ENCODE measurements at regions not wholly inside any gene's neighbourhood (a gene's known extent, or its start where the extent isn't known, plus 50 kb on each side); places are given as distances from the start of the nearest gene placed in this dataset.
"Not testable (repeated sequence)": the region's sequence is repeated elsewhere in the genome, so short reads cannot be mapped to it uniquely, and the experiment has no call there.

DNA sequence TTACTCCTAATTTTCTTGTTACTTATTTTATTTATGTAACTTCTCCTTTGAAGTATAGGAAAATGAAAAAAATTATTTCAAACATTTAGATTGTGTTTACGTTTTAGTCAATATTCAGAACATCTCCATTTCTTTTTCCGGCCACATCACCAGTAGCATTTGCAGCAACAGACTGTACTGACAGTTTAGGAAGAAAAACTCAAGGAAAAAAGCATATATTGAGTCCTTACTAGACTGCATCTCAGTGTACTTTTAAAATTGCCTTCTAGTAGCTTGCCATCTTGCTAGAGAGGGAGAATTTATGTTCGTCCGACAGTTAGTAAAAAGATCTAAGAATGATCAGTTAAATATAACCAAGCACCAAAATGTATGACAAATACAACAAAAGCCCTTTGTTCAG is 625.0 kb upstream of the MIS18BP1 start:
- H3K27ac ChIP-seq, result no peak overlapping the region

DNA sequence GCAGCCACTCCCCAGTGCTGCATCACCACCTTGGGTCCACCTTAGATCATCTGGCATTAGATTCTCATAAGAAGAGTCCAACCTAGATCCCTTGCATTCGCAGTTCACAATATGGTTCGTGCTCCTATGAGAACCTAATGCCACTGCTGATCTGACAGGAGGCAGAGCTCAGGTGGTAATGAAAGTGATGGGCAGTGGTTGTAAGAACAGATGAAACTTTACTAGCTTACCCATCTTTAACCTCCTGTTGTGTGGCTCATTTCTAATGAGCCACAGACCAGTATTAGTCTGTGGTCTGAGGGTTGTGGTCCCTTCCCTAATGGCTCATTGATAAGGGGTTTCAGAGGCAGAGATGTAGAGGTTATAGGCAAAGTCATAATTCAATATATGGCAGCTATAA is 615.9 kb upstream of the MIS18BP1 start:
- no peak overlapping the region for H3K27ac ChIP-seq
- H3K4me3 ChIP-seq, result no peak overlapping the region

More for the DNA sequence above, 625.0 kb upstream of the MIS18BP1 start:
- H3K4me3 ChIP-seq, result no peak overlapping the region

DNA sequence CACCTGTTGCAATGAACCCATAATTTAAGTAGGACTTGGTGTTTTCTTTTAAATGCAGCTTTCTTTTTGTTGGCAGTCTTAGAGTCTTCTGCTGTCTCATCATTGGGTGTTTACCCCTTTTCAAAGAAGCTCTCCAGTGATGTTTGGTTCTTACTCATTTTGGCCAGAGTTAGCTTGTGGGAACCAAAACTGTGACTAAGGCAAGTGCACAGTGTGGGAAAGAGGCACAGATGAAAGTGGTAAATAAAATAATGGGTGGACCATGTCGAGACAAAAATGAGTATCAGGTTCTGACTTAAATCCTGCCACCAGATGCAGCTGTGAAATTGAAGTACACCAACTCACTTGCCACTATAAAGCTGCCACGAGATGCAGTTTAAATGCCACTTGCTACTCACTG is 615.4 kb upstream of the MIS18BP1 start:
- no peak overlapping the region for H3K27ac ChIP-seq
- no peak overlapping the region for H3K4me3 ChIP-seq

DNA sequence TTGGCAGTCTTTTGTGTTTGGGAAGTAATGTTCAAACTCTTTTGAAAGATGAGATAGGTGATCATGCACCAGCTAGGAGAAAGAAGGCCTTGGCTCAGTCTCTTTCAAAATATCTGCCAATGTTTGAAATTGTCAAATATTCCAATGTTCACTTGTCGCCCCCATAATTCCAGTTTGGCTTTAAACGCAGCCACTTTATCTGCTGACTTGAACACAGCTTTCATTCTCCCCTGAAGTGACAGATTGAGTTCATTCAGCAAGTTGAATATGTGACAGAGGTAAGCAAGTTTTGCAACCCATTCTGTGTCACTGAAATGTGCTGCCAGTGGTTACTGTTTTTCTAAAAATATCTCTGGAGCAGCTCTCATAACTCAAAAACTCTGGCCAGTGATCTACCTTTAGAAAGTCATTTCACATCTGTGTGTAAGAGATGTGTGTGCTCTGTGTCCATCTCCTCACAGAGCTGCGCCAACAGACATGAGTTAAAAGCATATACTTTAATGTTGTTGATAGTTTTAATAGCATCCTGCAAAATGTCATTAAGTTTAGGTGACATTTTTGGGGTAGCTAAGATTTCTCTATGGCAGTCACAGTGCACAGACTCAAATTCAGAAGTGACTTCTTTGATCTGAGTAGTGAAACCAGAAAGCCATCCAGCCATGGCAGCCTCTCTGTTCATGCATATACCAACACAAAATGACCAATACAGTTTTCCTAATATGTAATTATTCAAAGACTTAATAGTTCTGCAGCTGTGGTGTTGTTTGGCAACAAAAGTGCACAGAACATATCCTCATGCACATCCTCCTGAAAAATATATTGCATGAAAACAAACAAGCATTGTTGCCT is 614.3 kb upstream of the MIS18BP1 start:
- Histone ChIP-seq H3K27ac (no peak overlapping the region), H3K4me3 (no peak overlapping the region)

DNA sequence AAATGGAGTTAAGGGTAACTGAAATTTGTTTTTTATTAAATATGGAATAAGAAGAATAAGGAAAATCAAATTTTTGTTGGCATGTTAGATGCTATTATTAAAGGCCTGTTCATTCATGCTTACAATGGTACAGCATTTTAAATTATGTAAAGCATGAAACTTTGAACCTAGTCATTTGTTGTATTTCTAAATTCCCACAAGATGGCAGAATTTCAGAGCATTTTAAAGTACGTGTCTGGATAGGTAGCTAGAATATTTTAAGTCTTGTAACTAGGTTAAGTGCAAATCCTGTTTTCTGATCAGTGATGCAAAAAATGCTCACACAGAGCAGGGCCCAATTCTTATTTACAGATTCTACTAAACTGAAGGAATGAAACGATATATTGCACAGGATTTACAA is 585.6 kb upstream of the MIS18BP1 start:
- Histone ChIP-seq H3K27ac (no peak overlapping the region), H3K4me3 (no peak overlapping the region)

DNA sequence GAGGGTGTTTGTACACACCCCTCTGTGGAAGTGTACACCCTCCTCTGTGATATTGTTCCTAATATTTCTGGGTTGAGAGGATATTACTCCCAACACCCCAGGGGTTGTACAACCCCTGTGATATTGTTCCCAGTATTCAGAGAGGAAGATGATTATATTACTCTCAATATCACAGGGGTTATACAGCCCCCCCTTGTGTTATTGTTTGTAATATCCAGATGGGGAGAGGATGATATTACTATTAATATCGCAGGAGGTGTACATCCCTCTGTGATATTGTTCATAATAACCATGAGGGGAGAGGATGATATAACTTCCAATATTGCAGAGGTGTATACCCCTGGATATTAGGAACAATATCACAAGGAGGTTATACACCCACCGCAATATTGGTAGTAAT is 566.1 kb upstream of the MIS18BP1 start:
- Histone ChIP-seq H3K4me3 (no peak overlapping the region), H3K27ac (no peak overlapping the region)

DNA sequence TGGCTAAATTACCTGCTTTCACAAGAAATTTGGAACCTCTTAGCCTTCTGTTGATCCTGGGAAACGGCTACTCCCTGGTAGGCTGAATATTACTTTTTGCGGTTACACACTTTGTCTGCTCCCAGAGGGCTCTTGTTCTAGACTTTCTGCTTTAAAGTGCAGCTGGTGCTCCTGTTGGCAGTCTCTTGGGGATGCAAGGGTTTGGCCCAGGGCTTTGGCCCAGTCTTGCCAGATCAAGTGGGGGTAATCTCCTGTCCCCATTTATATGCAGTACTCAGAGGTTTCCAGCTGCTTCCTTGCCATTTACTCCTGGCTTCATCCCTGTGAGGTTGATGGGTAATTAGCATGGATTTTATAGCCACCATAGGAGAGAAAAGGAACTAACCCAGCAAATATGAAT is 558.2 kb upstream of the MIS18BP1 start:
- Histone ChIP-seq H3K4me3 (no peak overlapping the region), H3K27ac (peak overlapping the region in 1 of 21 experiments; percentile 3)

DNA sequence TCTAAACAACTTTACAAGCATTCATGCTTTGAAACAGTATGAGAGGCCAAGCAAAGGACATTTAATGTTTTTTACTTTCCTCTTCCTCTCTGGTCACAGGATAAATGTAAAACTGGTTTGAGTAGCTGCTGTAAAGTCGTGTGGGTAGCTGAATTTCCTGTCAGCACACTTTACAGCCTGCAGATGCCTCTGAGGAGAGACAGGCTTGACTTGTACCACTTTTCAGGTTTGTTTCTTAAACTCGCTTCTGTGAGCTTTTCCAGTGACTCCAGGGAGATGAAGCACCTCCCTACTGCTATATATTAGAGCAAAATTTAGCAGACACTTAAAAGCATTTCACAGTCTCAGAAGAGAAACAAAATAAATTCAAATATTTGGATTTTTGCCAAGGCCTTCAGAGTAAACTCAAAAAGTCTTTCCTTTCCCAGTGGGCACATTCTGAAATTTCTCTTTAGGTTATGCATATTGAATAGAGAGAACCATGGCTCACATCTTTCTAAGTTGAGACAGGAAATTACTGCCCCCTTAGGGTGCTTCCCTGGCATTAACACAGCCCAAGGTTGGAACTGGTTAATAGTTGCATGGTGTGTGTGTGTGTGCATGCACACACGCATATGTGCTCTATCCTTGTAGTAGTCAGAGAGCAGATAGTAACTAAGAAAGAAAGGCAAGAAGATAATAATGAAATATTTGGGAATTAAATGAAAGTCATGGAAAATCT is 557.3 kb upstream of the MIS18BP1 start:
- peak overlapping the region in 2 of 21 experiments; percentile 11 to 48 for H3K27ac ChIP-seq
- no peak overlapping the region for H3K4me3 ChIP-seq

DNA sequence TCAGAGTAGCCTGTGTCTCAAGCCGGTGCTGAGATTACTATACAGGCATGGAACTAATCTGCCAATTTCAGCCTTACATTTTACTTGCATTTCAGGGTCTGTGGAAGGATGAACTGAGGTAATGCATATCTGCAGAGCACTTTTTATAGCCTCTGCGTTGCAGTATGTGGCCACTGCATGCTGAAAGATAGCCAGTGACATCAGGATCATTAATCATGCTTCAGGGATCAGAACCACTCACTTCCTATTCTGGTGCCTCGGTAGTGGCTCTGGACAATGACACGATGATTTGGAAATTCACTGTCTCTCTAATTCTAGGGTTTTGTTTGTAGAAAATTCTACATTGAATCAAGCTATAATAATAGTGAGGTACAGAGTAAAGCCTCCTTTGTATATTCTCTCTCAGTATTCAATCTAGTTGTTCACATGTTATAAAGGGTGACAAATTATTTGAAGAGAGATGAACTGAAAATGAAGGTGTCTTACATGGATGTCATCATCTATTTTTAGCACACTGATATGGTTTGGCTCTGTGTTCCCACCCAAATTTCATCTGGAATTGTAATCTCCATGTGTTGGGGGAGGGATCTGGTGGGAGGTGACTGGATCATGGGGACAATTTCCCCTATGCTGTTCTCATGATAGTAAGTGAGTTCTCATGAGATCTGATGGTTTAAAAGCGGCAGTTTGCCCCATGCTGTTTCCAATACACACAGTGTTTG is 554.3 kb upstream of the MIS18BP1 start:
- Histone ChIP-seq H3K27ac (no peak overlapping the region), H3K4me3 (no peak overlapping the region)

DNA sequence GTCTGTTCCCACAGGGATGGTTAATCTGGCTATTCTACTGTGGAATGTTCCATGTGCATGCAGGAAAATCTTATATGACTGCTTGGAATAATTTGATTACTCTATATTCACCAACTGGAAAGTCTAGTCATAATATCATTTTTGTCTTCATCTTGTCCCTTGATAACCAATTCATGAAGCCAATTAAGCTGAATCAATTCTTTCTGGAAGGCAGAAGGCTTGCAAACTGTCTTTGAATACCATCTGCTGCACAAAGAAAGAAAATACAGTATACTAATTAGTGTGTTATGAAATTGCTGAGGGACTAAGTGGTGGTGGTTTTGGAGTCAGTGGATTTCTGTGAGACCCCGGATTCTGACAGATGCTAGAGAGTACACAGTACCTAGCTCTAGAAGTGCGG is 546.5 kb upstream of the MIS18BP1 start:
- H3K27ac ChIP-seq, result no peak overlapping the region
- no peak overlapping the region for H3K4me3 ChIP-seq

DNA sequence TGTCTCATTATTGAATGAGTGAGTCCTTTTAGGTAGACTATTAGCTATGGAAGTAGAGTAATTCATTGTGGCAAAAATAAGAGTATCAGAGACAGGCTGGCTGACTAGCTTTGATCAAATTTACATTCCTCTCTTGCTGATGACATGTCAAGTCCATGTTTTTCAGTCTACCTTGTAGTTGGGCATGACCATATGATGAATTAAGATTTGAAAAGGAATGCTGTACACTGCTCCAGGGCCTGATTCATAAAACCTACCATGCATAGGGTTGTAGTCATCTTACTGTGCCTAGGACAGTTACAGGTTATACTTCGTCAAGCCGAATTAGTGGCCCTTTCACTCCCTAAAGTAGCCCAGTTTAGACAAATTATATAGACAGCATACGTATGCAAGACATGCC is 545.7 kb upstream of the MIS18BP1 start:
- Histone ChIP-seq H3K4me3 (no peak overlapping the region), H3K27ac (no peak overlapping the region)

DNA sequence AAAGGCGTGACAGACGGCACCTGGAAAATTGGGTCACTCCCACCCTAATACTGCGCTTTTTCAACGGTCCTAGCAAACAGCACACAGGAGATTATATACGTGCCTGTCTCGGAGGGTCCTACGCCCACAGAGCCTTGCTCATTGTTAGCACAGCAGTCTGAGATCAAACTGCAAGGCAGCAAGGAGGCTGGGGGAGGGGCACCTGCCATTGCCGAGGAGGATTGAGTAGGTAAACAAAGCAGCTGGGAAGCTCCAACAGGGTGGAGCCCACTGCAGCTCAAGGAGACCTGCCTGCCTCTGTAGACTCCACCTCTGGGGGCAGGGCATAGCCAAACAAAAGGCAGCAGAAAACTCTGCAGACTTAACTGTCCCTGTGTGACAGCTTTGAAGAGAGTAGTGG is 543.0 kb upstream of the MIS18BP1 start:
- not testable (repeated sequence) for H3K4me3 ChIP-seq, H3K27ac ChIP-seq

DNA sequence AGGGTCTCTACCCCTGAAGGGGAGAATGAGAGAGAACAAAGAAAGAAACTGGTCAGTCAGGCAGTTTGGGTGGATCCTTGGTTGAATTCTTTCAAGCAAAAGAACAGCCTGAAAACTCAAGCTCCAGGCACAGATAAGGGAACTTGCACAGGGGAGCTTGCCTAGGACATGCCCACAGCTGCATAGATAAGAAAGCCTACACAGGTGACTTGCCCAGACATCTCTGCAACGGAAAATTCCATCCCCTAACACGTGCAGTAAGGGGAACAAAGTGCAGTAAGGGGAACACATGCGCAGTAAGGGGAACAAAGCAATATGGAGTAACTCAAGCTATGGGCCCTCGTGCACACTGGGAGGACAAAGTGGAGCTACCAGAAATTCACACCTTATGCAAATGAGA is 540.1 kb upstream of the MIS18BP1 start:
- Histone ChIP-seq H3K27ac (no peak overlapping the region), H3K4me3 (no peak overlapping the region)

DNA sequence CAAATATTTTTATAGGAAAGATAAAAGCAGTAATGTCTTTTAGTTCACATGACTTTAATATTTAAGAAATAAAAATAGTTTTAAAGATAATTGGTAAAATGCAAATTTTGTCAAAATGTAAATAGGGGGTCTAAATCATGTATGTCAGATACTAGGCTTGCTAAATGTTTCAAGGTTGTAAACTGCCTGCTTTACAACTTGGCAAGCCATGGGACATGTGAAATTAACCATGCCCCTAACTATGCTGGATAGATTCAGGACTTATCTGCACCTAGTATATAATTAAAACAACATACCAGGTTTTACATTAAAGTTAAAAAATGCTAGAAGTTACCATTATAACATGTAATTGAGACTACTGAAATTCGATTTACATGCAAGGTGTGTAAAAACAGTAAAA is 537.3 kb upstream of the MIS18BP1 start:
- H3K4me3 ChIP-seq, result no peak overlapping the region
- H3K27ac ChIP-seq, result no peak overlapping the region

DNA sequence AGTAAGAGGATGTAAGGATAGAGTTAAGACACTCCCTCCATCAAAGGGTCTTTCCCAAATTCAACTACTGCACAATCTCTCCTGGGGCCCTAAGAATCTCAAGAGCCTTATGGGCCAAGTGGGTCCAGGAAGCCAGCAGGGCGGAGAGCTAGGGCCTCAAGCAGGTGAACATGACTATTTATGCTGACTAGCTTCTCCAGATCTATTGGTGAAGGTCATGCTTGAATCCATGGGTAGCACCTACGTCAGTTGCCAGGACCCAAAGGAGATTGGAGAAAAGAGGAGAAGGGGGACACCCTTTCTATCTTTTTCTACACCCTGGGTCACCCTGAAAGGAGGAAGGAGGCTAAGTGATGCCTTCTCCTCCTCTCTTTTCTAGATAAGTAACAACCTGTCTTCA is 534.2 kb upstream of the MIS18BP1 start:
- Histone ChIP-seq H3K4me3 (no peak overlapping the region), H3K27ac (no peak overlapping the region)

DNA sequence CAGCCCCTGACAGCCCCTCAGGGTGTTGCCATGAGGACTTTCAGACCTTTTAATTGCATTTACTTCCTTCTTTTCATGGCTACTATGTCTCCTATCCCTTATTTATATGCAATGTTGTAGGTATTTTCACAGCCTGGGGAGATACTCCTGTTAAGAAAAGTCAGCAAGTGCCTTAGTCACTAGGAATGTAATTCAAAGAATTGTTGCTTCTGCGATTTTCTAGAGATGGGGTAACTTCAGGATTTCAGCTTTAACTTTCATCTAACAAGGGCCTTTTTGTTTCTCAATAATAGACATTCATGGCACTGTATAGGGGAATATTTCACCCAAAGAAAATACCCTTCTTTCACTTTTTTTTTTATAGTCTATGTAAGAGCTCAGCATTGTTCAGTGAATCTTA is 533.3 kb upstream of the MIS18BP1 start:
- H3K27ac ChIP-seq, result no peak overlapping the region

DNA sequence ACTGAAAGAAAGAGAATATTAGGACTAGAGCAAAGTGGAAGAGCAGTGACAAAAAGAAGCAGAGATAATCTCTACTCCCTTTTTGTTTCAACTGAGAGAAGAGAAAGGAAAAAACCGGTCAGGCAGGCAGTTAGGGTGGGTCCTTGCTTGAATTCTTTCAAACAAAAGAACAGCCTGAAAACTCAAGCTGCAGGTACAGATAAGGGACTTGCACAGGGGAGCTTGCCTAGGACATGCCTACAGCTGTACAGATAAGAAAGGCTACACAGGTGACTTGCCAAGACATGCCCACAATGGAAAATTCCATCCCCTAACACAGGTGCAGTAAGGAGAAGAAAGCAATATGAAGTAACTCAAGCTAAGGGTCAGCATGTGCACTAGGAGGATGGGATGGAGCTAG is 532.2 kb upstream of the MIS18BP1 start:
- no peak overlapping the region for H3K4me3 ChIP-seq
- peak overlapping the region in 2 of 21 experiments; percentile 31 to 58 for H3K27ac ChIP-seq

More for the DNA sequence above, 533.3 kb upstream of the MIS18BP1 start:
- H3K4me3 ChIP-seq, result no peak overlapping the region

DNA sequence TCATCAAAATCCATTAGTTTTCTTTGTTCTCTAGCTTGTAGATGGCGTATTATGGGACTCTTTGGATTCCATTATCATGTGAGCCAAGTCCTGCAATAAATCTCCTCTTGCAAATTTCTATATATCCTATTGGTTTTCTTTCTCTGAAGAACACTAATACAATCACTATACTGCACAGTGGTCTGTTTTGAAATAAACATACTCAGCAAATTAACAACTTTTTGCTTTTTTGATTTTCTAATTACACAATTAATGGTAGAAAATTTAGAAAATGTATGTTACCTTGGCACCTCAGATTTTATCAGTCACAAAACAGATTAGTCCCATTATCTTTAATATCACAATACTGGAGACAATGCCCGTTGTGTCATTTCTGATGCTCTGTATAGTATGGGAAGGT is 513.2 kb upstream of the MIS18BP1 start:
- H3K27ac ChIP-seq, result no peak overlapping the region

DNA sequence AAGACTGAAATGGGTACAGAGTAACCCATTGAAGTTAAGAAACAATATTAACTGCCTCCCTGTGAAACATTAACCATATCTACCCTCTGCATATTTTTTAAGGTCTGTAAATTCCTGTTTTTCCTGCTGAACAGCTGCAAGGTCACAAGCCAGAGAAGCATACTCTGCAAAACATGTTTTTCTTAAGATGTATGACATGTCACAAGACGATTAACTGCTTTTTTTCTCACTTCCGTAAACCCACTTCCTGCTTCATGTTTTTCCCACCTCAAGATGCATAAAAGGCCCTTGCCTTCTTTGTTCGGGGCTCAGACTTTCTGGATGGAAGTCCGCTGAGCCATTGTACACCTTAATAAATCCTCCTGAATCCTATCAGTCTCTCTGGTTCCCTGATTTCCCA is 504.7 kb upstream of the MIS18BP1 start:
- Histone ChIP-seq H3K4me3 (no peak overlapping the region), H3K27ac (no peak overlapping the region)

More for the DNA sequence above, 513.2 kb upstream of the MIS18BP1 start:
- no peak overlapping the region for H3K4me3 ChIP-seq

DNA sequence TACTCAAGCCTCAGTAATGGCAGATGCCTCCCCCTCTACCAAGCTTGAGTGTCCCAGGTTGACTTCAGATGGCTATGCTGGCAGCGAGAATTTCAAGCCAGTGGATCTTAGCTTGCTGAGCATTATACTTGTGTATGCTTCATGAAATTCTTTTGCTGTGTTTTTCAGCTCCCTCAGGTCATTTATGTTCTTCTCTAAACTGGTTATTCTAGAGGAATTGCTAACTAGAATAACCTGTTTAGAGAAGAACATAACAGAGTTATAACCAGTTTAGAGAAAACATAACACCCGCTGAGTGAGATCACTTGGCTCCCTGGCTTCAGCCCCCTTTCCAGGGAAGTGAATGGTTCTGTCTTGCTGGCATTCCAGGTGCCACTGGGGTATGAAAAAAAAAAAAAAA is 503.4 kb upstream of the MIS18BP1 start:
- H3K27ac ChIP-seq, H3K4me3 ChIP-seq: not testable (repeated sequence)

DNA sequence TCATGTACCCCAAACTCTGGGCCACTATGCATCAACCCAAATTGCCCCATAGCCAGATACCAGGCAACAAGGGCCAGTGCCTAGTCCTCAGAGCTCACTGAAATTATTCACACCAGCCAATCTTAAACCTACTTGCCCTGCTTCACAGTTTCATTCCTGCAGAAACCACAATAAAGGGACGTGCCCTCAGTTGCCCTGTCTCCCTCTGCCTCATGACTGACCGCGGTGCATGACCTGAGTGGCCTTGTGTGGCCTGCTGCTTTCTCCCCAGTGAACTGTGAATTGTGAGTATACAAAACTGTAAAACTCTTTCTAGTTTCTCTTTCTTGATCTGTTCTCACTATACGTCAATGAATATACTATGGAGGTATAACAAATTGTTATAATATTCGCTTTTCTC is 490.9 kb upstream of the MIS18BP1 start:
- Histone ChIP-seq H3K4me3 (no peak overlapping the region), H3K27ac (no peak overlapping the region)
